GM19397 (cell line): ENCODE measurements at regions not wholly inside any gene's neighbourhood (a gene's known extent, or its start where the extent isn't known, plus 50 kb on each side); places are given as distances from the start of the nearest gene placed in this dataset.
A peak's percentile ranks its signal among the peaks of the same experiment; 100 is the strongest.
"Not testable (repeated sequence)": the region's sequence is repeated elsewhere in the genome, so short reads cannot be mapped to it uniquely, and the experiment has no call there.

Experiments
- ATAC-seq: cut with Tn5 transposase; IDR thresholded peaks from one replicate; pipeline ENCODE4 v1.9.1; 2021; ENCODE audit warnings: mild to moderate bottlenecking, moderate library complexity; ENCODE audit not compliant: unreplicated experiment

DNA sequence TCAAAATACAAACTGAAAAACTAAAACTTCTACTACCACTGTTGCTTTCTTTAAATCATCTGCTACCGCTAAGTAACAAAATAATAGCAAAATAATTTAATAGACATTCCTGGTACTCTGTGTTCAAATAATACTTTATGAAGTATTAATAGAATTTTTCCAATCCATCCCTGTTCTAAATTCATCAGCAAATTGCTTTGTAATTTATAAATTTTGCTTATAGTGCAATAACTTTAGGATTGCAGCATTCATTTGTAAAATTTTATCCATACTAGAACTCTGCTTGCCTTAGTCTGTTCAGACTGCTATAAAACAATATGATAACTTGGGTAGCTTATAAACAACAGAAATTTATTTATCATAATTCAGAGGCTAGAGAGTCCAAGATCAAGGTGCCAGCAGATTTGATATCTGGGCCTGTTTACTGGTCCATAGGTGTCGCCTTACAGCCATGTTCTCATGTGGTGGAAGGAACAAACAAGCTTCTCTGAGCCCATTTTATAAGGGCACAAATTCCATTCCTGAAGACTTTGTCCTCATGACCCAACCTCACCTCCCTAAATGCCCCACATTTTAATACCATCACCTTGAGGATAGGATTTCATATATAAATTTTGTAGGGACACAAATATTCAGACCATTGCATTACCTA lies 415.1 kb upstream of the MAP2 start:
- no peak for ATAC-seq

DNA sequence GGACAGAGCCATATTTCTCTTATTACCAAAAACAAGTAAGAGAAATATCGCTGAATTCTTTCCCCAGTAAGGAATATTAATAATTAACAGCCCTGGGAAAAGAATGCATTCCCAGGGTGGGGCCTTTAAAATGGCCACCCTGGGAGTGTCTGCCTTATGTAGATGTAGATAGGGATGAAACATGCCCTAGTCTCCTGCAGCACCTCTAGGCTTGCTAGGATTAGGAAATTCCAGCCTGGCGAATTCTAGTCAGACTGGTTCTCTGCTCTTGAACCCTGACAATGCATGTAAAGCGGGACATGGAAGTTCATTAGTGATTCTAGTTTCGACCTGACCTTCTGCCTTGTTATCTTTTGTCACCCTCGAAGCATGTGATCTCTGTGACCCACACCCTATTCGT lies 405.2 kb upstream of the MAP2 start:
- ATAC-seq, result not testable (repeated sequence)

DNA sequence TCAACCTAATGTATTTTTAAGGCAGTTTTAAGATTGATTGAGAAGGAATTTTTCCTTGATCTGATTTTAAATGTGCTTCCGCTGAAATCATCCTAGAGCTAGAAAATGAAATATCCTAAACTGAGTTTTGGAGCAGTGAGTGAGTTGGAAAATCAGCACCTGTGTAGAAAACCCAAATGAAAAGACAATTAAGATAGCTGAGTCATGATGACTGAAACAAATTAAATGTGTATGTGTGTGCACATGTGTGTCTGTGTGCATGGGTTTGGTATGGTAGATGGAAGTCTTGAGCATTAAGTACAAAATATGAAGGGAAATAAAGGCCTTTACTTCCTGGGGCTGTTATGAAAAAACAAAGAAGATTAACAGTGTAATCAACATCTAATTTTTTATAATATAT lies 394.6 kb upstream of the MAP2 start:
- no peak for ATAC-seq

DNA sequence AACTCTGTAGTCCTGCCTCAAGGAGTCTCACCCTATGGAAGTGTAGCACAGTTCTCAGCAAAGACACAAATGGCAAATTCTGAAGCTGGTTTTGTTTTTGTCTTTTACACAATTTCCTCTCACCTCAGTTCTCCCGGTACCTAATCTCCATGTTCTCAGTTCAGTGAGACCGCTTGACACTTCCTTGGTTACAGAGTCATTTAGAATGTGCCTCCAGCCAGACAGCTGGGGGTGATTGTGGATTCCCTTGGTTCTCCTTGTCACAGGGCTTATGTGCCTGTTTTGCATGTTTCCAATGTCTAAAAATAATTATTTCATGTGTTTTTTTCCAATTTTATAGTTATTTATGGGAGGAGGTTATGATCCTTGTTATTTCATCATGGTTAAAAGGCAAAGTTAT lies 379.5 kb upstream of the MAP2 start:
- no peak for ATAC-seq

DNA sequence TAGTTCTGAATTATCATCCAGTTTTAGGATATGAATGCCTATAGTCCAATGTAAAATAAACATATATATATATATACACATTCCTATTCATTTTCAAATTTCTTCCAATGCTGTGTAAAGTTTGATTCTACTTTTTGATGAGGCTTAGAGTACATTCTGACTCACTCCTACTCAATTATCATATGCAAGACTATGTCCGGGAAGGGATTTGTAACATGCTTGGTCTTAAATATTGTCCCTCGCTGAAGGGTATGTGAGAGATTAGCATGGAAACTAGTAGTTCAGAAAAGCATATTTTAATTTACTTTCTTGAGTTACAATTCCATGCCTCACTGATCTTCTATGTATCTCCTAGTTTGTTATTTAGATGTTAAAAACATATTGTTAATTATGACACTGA lies 377.7 kb upstream of the MAP2 start:
- no peak for ATAC-seq

DNA sequence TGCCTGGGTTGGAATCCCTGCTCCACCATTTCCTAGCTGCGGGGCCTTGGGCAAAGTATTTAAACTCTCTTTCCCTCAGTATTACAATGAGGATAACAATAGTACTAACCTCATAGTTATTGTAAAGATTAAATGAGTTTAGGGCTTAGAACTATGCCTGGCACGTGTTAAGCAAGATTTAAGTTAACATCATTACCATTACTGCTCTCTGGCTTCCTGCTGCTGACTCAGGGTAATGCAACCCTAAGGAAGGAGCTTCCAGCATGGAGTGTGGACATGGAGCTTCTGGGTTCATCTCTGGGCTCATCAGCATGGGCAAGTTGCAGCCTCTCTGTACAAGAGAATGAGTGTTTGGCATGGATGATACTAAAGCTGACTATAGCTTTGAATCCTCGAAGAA lies 374.2 kb upstream of the MAP2 start:
- no peak for ATAC-seq

DNA sequence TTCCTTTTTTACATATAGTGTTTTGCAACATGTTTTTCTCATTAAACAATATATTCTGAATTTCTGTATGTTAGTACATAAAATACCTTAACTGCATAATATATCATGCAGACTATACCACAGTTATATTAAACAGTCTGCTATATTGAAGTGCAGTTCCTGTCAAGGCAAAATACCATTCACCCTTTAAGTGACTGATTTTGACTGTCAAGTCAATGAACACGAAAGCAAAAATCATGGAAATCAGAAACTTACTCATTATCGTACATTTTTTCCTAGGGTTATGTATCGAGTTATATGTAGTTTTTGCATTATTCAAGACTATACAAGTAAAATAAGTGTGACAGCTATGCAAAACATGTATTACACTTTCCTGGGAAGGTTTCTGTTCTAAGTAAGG lies 361.6 kb upstream of the MAP2 start:
- no peak for ATAC-seq

DNA sequence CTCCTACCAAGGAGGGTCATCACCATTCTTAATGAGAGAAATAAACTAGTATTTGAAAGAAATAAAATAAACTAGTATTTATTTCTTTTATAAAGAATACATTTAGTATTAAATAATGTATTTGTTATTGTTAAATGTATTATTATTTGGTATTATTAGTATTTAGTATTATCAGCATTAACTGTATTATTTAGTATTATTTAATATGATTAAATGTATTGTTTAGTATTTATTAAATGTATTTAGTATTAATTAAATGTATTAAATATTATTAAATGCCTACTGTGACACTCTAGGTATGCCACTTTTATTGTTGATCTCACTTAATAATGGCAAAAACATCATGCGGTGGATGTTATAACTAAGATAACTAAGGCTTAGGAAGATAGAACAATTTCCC lies 353.6 kb upstream of the MAP2 start:
- ATAC-seq, result no peak

DNA sequence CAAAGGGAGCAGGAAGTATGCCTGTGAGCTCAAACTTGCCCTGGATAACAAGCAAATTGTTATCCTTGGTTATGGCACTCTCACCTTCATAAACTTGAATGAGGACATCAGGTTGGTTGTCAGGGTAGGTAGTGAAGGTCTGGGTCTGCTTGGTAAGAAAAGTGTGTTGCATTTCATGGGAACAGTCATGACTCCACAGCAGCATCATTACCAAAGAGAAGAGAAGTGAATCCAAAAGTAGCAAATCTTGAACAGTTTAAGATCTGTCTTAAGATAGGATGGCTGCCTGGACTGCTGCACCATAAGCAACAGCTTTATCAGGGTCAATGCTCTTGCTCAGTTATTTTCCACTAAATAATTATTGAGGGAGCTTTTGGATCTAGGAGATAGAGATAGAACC lies 350.7 kb upstream of the MAP2 start:
- ATAC-seq, result no peak

DNA sequence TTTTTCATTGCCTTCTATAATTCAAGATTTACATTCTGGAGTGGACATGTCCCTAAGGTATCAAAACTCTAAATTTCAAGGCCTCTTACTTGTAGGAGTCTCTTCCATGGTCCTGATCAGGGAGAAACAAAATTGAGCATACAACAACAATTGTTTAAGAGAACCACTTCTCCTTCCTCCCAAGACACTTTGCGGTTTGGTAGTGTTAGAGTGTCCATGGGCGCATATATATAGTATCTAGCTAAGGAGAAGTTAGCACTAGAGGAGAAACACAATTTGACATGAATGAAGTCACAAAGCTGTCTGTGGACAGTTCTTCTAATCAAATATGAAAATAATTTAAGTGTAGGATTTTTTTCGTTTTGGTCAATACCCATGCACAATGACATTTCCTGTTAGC lies 349.1 kb upstream of the MAP2 start:
- ATAC-seq, result no peak

DNA sequence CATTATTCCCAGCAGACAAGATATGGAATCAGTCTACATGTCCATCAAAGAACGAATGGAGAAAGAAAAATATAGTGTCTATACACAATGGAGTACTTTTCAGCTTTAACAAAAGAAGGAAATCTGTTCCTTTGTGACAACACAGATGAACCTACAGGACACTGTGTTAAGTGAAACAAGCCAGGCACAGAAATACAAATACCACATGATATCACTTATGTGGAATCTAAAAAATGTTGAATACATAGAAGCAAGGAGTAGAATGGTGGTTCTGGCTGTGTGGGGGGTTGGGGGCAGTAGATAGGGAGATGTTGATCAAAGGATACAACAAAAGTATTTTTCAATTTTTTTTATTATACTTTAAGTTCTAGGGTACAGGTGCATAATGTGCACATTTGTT lies 347.7 kb upstream of the MAP2 start:
- ATAC-seq, result no peak

DNA sequence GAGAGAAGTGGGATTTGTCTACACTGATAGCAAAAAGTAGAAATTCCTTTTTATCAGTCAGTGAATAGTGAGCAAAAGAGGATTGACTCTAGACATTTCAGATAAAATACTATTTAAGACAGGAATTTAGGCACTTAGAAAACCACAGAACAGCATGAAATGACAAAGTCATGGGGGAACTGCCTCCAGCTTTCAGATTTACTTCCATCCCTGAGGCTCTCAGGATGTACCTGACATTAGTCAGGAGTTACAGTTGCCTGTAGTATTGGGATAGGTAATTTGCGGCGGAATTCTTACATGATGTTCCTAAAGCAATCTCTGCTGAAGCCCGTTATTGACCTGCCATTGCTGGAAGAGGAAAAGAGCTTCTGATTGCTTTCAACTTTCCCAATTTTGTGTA lies 337.1 kb upstream of the MAP2 start:
- no peak for ATAC-seq

DNA sequence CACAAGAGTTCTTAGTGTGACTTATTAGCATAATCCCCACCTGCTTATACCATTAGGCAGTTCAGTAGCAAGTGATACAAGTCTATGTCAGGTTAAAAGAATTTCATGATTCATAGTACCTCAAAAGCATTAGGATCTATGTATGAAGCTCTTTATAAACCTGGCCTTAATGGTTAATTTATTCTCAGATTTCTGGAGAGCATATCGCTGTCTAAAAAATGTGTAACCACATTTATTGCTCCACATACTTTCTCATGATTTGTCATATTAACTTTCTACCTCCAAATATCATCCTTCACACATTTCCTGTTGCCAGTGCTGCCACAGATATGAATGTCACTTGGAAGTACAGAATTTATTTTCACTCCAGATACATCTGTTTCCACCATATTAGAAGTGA lies 332.8 kb upstream of the MAP2 start:
- no peak for ATAC-seq

DNA sequence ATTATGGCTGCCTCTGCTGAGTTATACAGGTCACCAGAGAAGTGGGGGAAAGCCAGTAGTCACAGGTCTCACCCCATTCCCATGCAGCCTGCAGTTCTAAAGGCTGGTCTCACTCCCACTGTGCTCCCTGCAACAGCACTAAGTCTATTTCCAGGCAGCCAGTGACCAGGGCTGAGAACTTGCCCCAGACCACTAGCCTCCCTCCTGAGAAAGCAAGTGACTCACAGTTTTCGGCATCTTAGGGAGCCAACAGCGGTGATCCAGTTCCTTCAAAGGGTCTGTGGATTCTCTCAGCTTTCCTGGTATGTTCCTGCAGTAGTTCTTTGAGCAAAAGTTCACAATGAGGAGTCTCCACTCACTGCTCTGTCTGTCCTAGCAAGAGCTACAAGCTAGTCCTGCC lies 329.6 kb upstream of the MAP2 start:
- no peak for ATAC-seq

DNA sequence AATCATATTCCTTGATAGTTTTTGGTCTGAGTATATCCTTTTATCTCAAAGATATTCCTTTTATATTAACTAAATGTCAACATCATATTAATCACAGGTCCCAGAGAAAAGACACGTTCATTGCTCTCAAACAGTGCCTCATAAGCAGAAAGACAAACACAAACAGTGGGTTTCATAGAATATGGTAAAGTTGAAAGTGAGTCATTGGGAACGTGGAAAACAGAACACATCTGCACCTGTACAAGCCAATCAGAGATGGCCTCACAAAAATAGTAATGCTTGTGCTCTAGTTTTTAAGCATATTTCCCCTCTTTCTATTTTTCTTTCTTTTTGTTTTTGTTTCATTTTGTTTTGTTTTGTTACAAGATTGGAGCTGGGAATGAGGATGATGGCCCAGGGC lies 328.4 kb upstream of the MAP2 start:
- ATAC-seq, result no peak

DNA sequence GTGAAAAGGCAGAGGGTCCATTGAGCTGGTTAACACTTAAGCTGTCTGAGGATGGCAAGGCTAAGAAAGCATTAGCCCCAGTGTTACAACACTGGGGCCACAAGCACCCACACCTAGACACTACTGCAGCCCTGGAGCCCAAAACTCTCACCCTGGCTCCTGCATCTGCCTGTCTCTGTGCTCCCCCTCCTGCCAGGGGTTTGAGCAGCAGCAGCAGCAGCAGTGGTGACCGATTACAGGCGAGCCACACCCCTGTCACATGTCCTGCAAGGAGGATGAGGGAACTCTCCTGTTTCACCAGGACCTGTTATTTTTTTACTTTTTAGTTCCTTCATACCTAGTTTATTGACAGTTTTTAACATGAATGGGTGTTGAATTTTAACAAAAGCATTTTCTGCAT lies 326.7 kb upstream of the MAP2 start:
- no peak for ATAC-seq

DNA sequence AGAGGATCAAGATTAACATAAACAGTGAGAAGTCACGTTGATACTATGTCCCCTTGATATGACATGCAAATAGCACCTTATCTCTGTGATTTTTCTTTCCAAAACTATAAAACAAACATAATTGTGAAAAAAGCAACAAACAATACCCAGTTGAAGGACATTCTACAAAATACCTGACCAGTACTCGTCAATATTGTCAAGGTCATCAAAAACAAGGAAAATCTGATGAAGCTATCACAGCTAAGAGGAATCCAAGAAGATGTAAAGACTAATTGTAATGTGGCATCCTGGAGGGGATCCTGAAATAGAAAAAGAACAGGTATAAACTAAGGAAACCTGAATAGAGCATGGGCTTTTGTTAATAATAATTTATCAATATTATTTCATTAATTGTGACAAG lies 321.5 kb upstream of the MAP2 start:
- ATAC-seq, result no peak

DNA sequence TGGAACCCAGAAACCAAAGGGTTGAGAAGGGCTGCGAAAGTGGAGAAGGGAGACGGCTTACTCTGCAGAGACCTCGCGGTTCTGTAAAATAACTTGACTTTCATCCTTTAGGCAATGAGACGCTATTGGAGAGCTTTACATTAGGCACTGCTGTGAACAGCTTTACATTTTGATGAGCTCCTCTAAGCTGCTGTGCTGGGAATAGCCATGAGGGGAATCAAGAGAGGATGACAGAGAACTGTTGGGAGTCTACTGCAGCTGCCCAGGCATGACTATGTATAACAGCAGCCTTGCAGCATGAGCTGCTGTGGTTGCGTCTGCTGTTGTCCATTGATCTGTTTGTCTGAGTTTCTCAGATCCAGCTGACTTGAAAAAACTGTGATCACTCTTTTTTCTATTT lies 310.8 kb upstream of the MAP2 start:
- no peak for ATAC-seq

DNA sequence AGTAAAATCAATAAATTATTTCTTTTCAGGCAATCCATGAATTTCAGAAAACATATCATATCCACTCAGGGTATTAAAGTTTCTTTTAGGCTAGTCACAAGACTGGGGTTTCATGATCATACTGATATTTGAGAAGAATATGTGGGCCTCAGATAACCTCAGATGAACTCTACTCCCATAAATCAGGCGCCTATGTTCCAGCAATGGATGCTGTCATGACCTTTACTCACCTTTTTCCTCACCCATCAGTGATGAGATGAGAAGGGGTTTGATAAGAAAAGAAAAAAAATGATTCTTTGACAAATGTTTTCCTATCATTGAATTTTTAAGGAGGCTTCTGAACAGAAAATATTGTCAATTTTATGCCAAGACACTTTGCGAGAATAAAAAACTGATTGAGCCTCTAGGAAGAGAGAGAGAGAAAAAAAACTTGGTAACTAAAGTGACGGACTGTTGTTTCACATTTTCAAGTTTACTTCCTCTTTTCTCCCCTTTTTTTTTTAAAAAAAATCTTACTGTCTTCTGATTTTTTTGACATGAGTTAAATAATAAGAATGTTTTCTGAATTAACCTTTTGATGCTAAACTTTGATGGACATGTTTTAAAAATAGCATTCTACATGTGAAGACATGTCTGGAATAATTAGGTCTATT lies 309.1 kb upstream of the MAP2 start:
- no peak for ATAC-seq

DNA sequence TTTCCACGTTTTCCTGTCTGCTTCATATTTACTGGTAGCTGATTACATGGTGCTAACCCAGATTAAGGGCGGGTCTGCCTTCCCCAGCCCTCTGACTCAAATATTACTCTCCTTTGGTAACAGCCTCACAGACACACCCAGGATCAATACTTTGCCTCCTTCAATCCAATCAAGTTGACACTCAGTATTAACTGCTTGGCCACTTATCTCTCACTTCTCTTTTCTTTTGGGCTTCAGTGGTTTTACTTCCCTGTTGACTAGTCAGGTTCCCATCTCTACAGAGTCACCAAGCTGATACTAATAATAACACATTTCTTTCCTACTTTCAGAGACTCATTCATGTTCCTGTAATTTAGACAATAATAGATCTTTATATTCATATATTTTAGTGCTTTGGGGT lies 302.2 kb upstream of the MAP2 start:
- ATAC-seq, result peak; percentile 92

DNA sequence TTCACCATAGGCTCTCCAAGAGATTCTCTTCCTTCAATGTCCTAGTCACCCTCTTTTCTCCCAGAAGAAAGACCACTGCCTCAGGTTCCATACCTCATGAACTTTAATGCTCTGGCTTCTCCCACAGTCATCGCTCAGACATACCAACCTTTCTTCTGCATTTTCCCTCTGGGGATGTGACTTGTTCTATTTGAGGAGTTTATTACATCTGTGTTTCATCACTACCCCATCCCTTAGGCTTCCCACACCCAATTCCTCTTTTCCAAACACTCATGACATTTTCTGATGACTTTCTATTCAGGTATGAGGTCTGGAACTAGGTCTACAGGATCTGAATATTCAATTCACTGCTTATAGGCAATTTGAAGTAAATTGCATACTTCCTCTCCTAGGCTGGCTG lies 298.6 kb upstream of the MAP2 start:
- no peak for ATAC-seq

DNA sequence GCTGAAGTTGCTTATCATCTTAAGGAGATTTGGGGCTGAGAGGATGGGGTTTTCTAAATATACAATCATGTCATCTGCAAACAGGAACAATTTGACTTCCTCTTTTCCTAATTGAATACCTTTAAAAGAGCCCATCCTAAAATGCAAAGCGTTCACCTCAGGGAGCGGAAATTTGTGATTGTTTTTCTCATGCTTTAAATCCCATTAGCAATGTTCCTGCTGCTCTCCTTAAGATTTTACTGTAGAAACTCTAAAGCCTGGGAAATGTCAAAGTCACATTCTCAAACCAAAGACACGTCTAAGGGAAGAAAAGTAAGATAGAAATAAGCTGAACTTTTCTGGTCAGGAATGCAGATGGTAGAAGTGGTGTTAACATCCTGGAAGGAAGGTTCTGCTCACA lies 285.8 kb upstream of the MAP2 start:
- ATAC-seq, result no peak

DNA sequence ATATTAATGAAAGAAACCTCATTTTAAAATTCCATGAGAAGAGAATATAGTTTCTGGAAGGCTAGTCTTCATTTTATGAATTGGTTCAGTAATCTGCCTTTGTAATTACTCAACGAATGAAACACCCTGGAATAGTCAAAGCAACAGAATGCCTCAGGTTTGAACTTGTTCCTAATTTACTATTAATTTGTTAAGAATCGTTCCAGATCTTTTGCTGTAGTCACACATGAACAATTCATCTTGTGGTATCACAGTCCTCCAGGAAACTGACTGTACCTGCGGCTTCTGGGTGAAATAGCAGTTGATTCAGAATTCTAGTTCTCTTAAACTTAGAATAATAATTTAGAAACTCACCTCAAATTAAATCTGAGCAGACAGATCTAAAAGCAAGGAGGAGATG lies 282.7 kb upstream of the MAP2 start:
- ATAC-seq, result no peak
